IMR-90 (cell line): ENCODE measurements at regions not wholly inside any gene's neighbourhood (a gene's known extent, or its start where the extent isn't known, plus 50 kb on each side); places are given as distances from the start of the nearest gene placed in this dataset.
A peak's percentile ranks its signal among the peaks of the same experiment; 100 is the strongest.

Experiments
- ATAC-seq: fragments of 200-7000 bp; cut with Tn5 transposase; 2 replicates; pipeline ENCODE4 v1.9.1; 2020; ENCODE audit warnings: low read depth, mild to moderate bottlenecking, moderate library complexity
- BruUV-seq: library from RNA; stranded (reverse); fragments of 400-500 nt; replicated peaks from 2 replicates; lab custom pipeline; 2021; lab: Mats Ljungman, UMichigan
- CTCF ChIA-PET: fragments of 300-600 bp; formaldehyde crosslinking; extraction: SDS; loops from one replicate; lab custom pipeline; 2021; ENCODE audit warnings: antibody characterized with exemption; lab: Yijun Ruan, JAX
- POLR2A ChIA-PET: fragments of 300-600 bp; sonication (Branson Sonifier 250); formaldehyde crosslinking; loops from one replicate; lab custom pipeline; 2022; ENCODE audit warnings: antibody characterized with exemption; ENCODE audit not compliant: unreplicated experiment; lab: Charles Lee
- DNase-seq: peaks from one replicate; pipeline ENCODE4 v3.0.0; 2013
- H2AFZ ChIP-seq: replicated peaks from 2 replicates; pipeline ENCODE3; 2013; ENCODE audit warnings: low read length, mild to moderate bottlenecking; ENCODE audit not compliant: poor library complexity
- H2AK5ac ChIP-seq: 2 replicates; pipeline ENCODE4 v1.6.1; 2013; ENCODE audit warnings: low read depth, low read length, inconsistent platforms
- H2AK9ac ChIP-seq: replicated peaks from 2 replicates; pipeline ENCODE3; 2013; ENCODE audit warnings: mild to moderate bottlenecking, low read depth, low read length, moderate library complexity; ENCODE audit not compliant: poor library complexity
- H2BK120ac ChIP-seq: 2 replicates; pipeline ENCODE4 v1.6.1; 2013; ENCODE audit warnings: low read depth, low read length, inconsistent platforms
- H2BK15ac ChIP-seq: 3 replicates; pipeline ENCODE4 v1.6.1; 2013; ENCODE audit warnings: low read depth, low read length, inconsistent platforms
- H2BK20ac ChIP-seq: 2 replicates; pipeline ENCODE4 v1.6.1; 2013; ENCODE audit warnings: low read depth, mild to moderate bottlenecking, inconsistent platforms, low read length, moderate library complexity
- H2BK5ac ChIP-seq: 2 replicates; pipeline ENCODE4 v1.6.1; 2013; ENCODE audit warnings: mild to moderate bottlenecking, low read depth, low read length, inconsistent platforms; ENCODE audit not compliant: poor library complexity, severe bottlenecking
- H3K14ac ChIP-seq: replicated peaks from 2 replicates; pipeline ENCODE4 v1.6.1; 2013; ENCODE audit warnings: low read depth, low read length, inconsistent platforms
- H3K18ac ChIP-seq: 2 replicates; pipeline ENCODE4 v1.6.1; 2013; ENCODE audit warnings: low read depth, low read length, control low read depth
- H3K23ac ChIP-seq: 2 replicates; pipeline ENCODE4 v1.6.1; 2013; ENCODE audit warnings: low read depth, low read length, inconsistent platforms
- H3K27ac ChIP-seq: 2 replicates; pipeline ENCODE4 v1.5.1; 2013; ENCODE audit warnings: mild to moderate bottlenecking, control low read depth, low read length; ENCODE audit not compliant: insufficient read depth
- H3K27me3 ChIP-seq: 2 replicates; pipeline ENCODE4 v1.6.1; 2013; ENCODE audit warnings: low read length; ENCODE audit not compliant: control insufficient read depth, insufficient read depth
- H3K36me3 ChIP-seq: 2 replicates; pipeline ENCODE4 v1.6.1; 2013; ENCODE audit warnings: low read length, mixed read lengths; ENCODE audit not compliant: control insufficient read depth, insufficient read depth
- H3K4ac ChIP-seq: 2 replicates; pipeline ENCODE4 v1.6.1; 2013; ENCODE audit warnings: low read depth, low read length, inconsistent platforms
- H3K4me1 ChIP-seq: 2 replicates; pipeline ENCODE4 v1.6.1; 2013; ENCODE audit warnings: low read length, mixed read lengths; ENCODE audit not compliant: control insufficient read depth, insufficient read depth
- H3K4me2 ChIP-seq: 2 replicates; pipeline ENCODE4 v1.6.1; 2013; ENCODE audit warnings: low read depth, mild to moderate bottlenecking, control low read depth, low read length, moderate library complexity
- H3K4me3 ChIP-seq: 2 replicates; pipeline ENCODE4 v1.5.1; 2013; ENCODE audit warnings: low read depth, mild to moderate bottlenecking, control low read depth, low read length, moderate library complexity; ENCODE audit not compliant: insufficient read depth
- H3K56ac ChIP-seq: 2 replicates; pipeline ENCODE4 v1.6.1; 2013; ENCODE audit warnings: low read length, inconsistent platforms; ENCODE audit not compliant: insufficient read depth; ENCODE audit errors: extremely low read depth
- H3K79me1 ChIP-seq, 2 experiments: 2 replicates each; pipeline ENCODE4 v1.6.1; 2013; ENCODE audit warnings: low read length in 2 of 2, inconsistent platforms in 1 of 2, low read depth in 1 of 2
- H3K9ac ChIP-seq: 2 replicates; pipeline ENCODE4 v1.6.1; 2013; ENCODE audit warnings: low read depth, low read length, control low read depth
- H3K9me1 ChIP-seq: 2 replicates; pipeline ENCODE4 v1.6.1; 2013; ENCODE audit warnings: low read length, inconsistent platforms; ENCODE audit not compliant: insufficient read depth
- H3K9me3 ChIP-seq: 2 replicates; pipeline ENCODE4 v1.6.1; 2013; ENCODE audit warnings: low read length; ENCODE audit not compliant: control insufficient read depth, insufficient read depth
- H4K20me1 ChIP-seq: 2 replicates; pipeline ENCODE4 v1.6.1; 2013; ENCODE audit warnings: low read length, inconsistent platforms; ENCODE audit not compliant: insufficient read depth
- H4K5ac ChIP-seq: 2 replicates; pipeline ENCODE4 v1.6.1; 2013; ENCODE audit warnings: mild to moderate bottlenecking, low read depth, low read length, control low read depth
- H4K8ac ChIP-seq, 2 experiments: 2 replicates each; pipeline ENCODE4 v1.6.1; 2013; ENCODE audit warnings: low read depth in 2 of 2, low read length in 2 of 2, control low read depth in 1 of 2, inconsistent platforms in 1 of 2
- H4K91ac ChIP-seq: 2 replicates; pipeline ENCODE4 v1.6.1; 2013; ENCODE audit warnings: low read depth, low read length, inconsistent platforms; ENCODE audit not compliant: insufficient read depth
- BHLHE40 ChIP-seq: fragments of 150-350 bp; IDR thresholded peaks from 2 replicates; pipeline ENCODE4 v1.6.1; 2016; ENCODE audit warnings: mild to moderate bottlenecking, low read depth, low read length
- CEBPB ChIP-seq: IDR thresholded peaks from 2 replicates; pipeline ENCODE4 v1.6.1; 2012; ENCODE audit warnings: low read depth, low read length, improper control_type of control experiment
- CHD1 ChIP-seq: IDR thresholded peaks from 2 replicates; pipeline ENCODE4 v1.6.1; 2012; ENCODE audit warnings: low read depth, low read length, improper control_type of control experiment
- FOS ChIP-seq: fragments of 150-350 bp; IDR thresholded peaks from 2 replicates; pipeline ENCODE4 v1.6.1; 2016; ENCODE audit warnings: low read depth, low read length
- MAFK ChIP-seq: IDR thresholded peaks from 2 replicates; pipeline ENCODE4 v1.6.1; 2012; ENCODE audit warnings: low read depth, low read length, improper control_type of control experiment
- MAZ ChIP-seq: IDR thresholded peaks from 2 replicates; pipeline ENCODE4 v1.6.1; 2012; ENCODE audit warnings: low read depth, mild to moderate bottlenecking, low read length, improper control_type of control experiment, moderate library complexity, borderline replicate concordance
- MXI1 ChIP-seq: IDR thresholded peaks from 2 replicates; pipeline ENCODE4 v1.6.1; 2012; ENCODE audit warnings: low read depth, mild to moderate bottlenecking, low read length, moderate library complexity, borderline replicate concordance
- NFE2L2 ChIP-seq: fragments of 150-350 bp; IDR thresholded peaks from 2 replicates; pipeline ENCODE4 v1.6.1; 2016; ENCODE audit warnings: low read depth, mild to moderate bottlenecking, low read length
- POLR2A ChIP-seq: IDR thresholded peaks from 2 replicates; pipeline ENCODE4 v1.6.1; 2012; ENCODE audit warnings: mild to moderate bottlenecking, low read depth, low read length
- RAD21 ChIP-seq: IDR thresholded peaks from 2 replicates; pipeline ENCODE4 v1.6.1; 2012; ENCODE audit warnings: low read length, improper control_type of control experiment
- RCOR1 ChIP-seq: IDR thresholded peaks from 2 replicates; pipeline ENCODE4 v1.6.1; 2012; ENCODE audit warnings: mild to moderate bottlenecking, low read length, improper control_type of control experiment; ENCODE audit not compliant: insufficient replicate concordance
- RFX5 ChIP-seq: IDR thresholded peaks from 2 replicates; pipeline ENCODE4 v1.8.0; 2012; ENCODE audit warnings: low read depth, mild to moderate bottlenecking, low read length, moderate library complexity
- SMC3 ChIP-seq: fragments of 150-350 bp; IDR thresholded peaks from 2 replicates; pipeline ENCODE4 v1.6.1; 2016; ENCODE audit warnings: low read depth, mild to moderate bottlenecking, antibody characterized with exemption, low read length, moderate library complexity
- WGBS, 2 experiments: methylation state at CpG; one replicate each; pipeline versions ENCODE4 v1.1.5 to v1.1.7; 2013; ENCODE audit warnings: missing lambda C conversion rate in 2 of 2; ENCODE audit not compliant: insufficient read length in 1 of 2; ENCODE audit errors: extremely low coverage in 2 of 2; 5-methylcytosine and 5-hydroxymethylcytosine counted together
- dilution Hi-C: fragments of 300-500 bp; cut with HindIII; formaldehyde crosslinking; loops from one replicate; pipeline ENCODE4 v1.14.3; 2018; ENCODE audit warnings: low sequenced_read_pairs; ENCODE audit not compliant: unreplicated experiment
- in situ Hi-C: fragments of 300-500 bp; cut with MboI; formaldehyde crosslinking; loops from 3 replicates; pipeline ENCODE4 v1.14.3; 2019; ENCODE audit warnings: low sequenced_read_pairs, inconsistent platforms, mixed read lengths
- intact Hi-C: fragments of 100-400 bp; cut with micrococcal nuclease; formaldehyde crosslinking; loops from 2 replicates; pipeline ENCODE4 v1.10.0; 2022
- TF ChIP-seq, protein P1 (sequence below): conservative IDR thresholded peaks from 2 replicates; pipeline ENCODE4 v1.5.1; 2012; ENCODE audit warnings: mild to moderate bottlenecking, low read depth, low read length, improper control_type of control experiment
- TF ChIP-seq, protein P2 (sequence below): fragments of 150-350 bp; IDR thresholded peaks from 2 replicates; pipeline ENCODE4 v1.6.1; 2017; ENCODE audit warnings: mild to moderate bottlenecking, antibody characterized with exemption, low read length, low read depth
- TF ChIP-seq, protein P3 (sequence below): fragments of 150-350 bp; IDR thresholded peaks from 2 replicates; pipeline ENCODE4 v1.6.1; 2016; ENCODE audit warnings: low read depth, mild to moderate bottlenecking, low read length, moderate library complexity, borderline replicate concordance

DNA sequence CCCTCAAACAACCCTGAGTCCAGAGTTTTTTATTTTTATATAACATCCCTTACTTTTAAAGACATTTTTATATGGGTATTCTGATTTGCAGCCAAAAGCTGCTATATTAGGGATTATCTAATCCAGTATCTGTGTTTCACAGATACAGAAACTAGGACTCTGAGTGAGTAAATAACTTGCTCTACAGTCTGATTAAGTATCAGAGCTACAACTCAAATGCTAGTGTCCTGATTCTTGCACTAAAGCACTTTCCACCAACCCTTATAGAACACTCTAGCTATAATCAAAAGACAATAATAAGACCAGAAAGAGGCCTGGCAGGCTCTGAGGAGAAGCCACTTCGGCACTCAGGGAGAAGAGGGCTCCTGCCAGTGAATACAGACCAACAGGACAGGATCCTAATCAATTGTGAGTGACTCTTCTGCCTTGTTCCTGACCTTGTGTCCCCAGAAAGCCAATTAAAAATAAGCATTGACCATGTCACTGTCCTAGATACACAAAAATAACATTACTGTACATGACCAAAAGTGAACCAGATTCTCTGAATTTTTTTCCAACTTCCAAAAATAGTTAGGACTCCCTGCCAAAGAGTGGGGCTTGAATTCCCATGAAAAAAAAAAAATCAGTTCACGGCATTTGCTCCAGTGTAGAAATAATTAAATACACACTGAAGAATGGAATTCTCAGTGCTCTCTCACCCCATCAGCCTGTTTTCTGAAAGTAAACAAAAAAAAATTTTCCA, 63.6 kb upstream of the MAP3K1 start:
- Histone ChIP-seq H3K9ac (no peak overlapping the region), H3K23ac (no peak overlapping the region), H3K36me3 (no peaks in the 10 kb centered on the region), H3K4me3 (no peak overlapping the region), H2AK5ac (no peak overlapping the region), H3K18ac (no peak overlapping the region), H3K56ac (no peak overlapping the region), H2BK120ac (no peak overlapping the region), H4K91ac (no peak overlapping the region), H2BK5ac (no peak overlapping the region), H3K4ac (no peak overlapping the region), H3K14ac (0 out of 2 replicates have a peak overlapping the region, but pooled peaks have one; percentile 45), H3K27me3 (no peaks in the 10 kb centered on the region), H4K8ac (no peak overlapping the region), H3K79me1 (no peaks in the 10 kb centered on the region), H2BK20ac (no peak overlapping the region), H3K9me3 (peaks cover 2% of the 10 kb centered on the region), H2AK9ac (no peak overlapping the region), H4K5ac (no peak overlapping the region; the same call in 1 of the 2 replicates), H3K4me2 (no peak overlapping the region), H2AFZ (no peak overlapping the region), H2BK15ac (no peak overlapping the region), H3K4me1 (peaks cover 2% of the 10 kb centered on the region; the same call in 1 of the 2 replicates), H4K20me1 (no peaks in the 10 kb centered on the region), H3K9me1 (no peaks in the 10 kb centered on the region), H3K27ac (peak overlapping the region; percentile 29; the same call in 1 of the 2 replicates)
- in situ Hi-C loops (no loop called here), intact Hi-C loops (no loop called here), dilution Hi-C loops (no loop called here)
- WGBS, 2 experiments: no CpG with 5 or more reads among the region's 2 CpGs
- POLR2A ChIA-PET: no interaction called here
- TF ChIP-seq MAZ: no peak
- TF ChIP-seq MAFK: no peak
- TF ChIP-seq FOS: no peak
- no peak for TF ChIP-seq NFE2L2
- TF ChIP-seq CEBPB: no peak
- TF ChIP-seq, protein P1, sequence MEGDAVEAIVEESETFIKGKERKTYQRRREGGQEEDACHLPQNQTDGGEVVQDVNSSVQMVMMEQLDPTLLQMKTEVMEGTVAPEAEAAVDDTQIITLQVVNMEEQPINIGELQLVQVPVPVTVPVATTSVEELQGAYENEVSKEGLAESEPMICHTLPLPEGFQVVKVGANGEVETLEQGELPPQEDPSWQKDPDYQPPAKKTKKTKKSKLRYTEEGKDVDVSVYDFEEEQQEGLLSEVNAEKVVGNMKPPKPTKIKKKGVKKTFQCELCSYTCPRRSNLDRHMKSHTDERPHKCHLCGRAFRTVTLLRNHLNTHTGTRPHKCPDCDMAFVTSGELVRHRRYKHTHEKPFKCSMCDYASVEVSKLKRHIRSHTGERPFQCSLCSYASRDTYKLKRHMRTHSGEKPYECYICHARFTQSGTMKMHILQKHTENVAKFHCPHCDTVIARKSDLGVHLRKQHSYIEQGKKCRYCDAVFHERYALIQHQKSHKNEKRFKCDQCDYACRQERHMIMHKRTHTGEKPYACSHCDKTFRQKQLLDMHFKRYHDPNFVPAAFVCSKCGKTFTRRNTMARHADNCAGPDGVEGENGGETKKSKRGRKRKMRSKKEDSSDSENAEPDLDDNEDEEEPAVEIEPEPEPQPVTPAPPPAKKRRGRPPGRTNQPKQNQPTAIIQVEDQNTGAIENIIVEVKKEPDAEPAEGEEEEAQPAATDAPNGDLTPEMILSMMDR: no peak
- TF ChIP-seq RCOR1: no peak
- no peak for TF ChIP-seq MXI1
- no peak for TF ChIP-seq RAD21
- TF ChIP-seq RFX5: no peak
- TF ChIP-seq, protein P2, sequence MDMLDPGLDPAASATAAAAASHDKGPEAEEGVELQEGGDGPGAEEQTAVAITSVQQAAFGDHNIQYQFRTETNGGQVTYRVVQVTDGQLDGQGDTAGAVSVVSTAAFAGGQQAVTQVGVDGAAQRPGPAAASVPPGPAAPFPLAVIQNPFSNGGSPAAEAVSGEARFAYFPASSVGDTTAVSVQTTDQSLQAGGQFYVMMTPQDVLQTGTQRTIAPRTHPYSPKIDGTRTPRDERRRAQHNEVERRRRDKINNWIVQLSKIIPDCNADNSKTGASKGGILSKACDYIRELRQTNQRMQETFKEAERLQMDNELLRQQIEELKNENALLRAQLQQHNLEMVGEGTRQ: no peak
- TF ChIP-seq CHD1: no peak
- TF ChIP-seq, protein P3, sequence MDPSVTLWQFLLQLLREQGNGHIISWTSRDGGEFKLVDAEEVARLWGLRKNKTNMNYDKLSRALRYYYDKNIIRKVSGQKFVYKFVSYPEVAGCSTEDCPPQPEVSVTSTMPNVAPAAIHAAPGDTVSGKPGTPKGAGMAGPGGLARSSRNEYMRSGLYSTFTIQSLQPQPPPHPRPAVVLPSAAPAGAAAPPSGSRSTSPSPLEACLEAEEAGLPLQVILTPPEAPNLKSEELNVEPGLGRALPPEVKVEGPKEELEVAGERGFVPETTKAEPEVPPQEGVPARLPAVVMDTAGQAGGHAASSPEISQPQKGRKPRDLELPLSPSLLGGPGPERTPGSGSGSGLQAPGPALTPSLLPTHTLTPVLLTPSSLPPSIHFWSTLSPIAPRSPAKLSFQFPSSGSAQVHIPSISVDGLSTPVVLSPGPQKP: no peak
- no peak for TF ChIP-seq BHLHE40
- no peak for TF ChIP-seq POLR2A
- TF ChIP-seq SMC3: no peak
- ATAC-seq: peak; percentile 37; the same call in 1 of the 2 replicates
- CTCF ChIA-PET: no interaction called here
- DNase-seq: no peak
- no TSS peak for BruUV-seq
